ENCODE measurements at regions not wholly inside any gene's neighbourhood (a gene's known extent, or its start where the extent isn't known, plus 50 kb on each side); places are given as distances from the start of the nearest gene placed in this dataset.
"Not testable (repeated sequence)": the region's sequence is repeated elsewhere in the genome, so short reads cannot be mapped to it uniquely, and the experiment has no call there.

DNA sequence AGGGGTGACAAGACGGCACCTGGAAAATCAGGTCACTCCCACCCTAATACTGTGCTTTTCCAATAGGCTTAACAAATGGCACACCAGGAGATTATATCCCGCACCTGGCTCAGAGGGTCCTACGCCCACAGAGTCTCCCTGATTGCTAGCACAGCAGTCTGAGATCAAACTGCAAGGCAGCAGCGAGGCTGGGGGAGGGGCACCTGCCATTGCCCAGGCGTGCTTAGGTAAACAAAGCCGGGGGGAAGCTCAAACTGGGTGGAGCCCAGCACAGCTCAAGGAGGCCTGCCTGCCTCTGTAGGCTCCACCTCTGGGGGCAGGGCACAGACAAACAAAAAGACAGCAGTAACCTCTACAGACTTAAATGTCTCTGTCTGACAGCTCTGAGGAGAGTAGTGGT lies 87.4 kb upstream of the PCED1B start:
- DNase-seq, H3K36me3 Mint-ChIP-seq, H3K27ac Mint-ChIP-seq, H3K4me3 Mint-ChIP-seq, H3K4me1 Mint-ChIP-seq: not testable (repeated sequence)
- H3K9me3 Mint-ChIP-seq, result peaks cover 4 to 23% (median 9%) of the 10 kb centered on the region in 6 donors
- H3K27me3 Mint-ChIP-seq (ENCODE audit: low read depth in 3 of 3), result peaks cover 0 to 19% (median 4%) of the 10 kb centered on the region in 3 donors

DNA sequence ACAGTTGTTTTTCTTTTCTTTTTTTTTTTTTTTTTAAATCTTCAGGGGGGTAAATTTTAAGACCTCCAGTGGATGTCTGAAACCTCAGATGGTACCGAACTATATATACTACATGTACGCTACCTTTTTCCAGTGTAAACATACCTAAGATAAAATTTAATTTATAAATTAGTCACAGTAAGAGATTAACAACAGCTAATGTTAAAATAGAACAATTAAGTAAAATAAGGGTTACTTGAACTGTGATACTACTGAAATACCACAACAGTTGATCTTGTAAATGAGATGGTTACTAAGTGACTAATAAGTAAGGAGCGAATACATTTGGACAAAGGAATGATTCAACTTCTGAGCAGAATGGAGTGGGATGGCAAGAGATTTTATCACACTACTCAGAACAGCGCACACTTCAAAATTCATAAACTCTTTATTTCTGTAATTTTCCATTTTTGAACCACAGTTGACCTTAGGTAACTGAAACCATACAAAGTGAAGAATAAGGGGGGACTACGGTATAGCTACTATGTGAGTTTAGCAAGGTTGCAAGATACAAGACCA lies 80.5 kb upstream of the PCED1B start:
- Mint-ChIP-seq H3K4me1 (no peaks in the 10 kb centered on the region), H3K4me3 (no peak overlapping the region), H3K27ac (no peak overlapping the region), H3K27me3 (ENCODE audit: low read depth in 3 of 3) (peaks cover 1 to 8% (median 4%) of the 10 kb centered on the region in 3 donors), H3K36me3 (no peaks in the 10 kb centered on the region), H3K9me3 (peaks cover 0 to 5% (median 0%) of the 10 kb centered on the region in 6 donors)
- DNase-seq, result no peak

DNA sequence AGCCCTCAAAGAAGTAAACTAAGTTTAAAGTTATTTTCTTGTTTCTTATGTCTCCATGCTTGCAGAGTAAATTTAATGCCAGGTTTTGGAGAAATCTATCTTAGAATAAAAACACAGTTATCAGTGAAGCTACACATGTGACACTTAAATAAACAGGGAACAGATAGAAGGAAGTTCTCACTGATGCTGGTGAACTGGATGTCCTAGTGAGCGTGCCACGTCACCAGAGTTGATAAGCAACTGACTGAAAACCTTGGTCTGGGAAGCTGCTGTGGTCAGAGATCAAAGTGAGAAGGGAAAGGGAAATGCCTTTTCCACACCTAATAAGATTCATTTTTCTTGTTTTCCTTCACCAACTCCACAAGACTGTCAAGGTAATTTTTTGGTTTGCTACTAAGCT lies 74.8 kb upstream of the PCED1B start:
- Mint-ChIP-seq H3K27me3 (ENCODE audit: low read depth in 3 of 3) (peaks cover 0 to 13% (median 9%) of the 10 kb centered on the region in 3 donors), H3K4me1 (no peaks in the 10 kb centered on the region), H3K9me3 (no peaks in the 10 kb centered on the region), H3K4me3 (no peak overlapping the region), H3K36me3 (no peaks in the 10 kb centered on the region), H3K27ac (no peak overlapping the region)
- DNase-seq, result no peak

DNA sequence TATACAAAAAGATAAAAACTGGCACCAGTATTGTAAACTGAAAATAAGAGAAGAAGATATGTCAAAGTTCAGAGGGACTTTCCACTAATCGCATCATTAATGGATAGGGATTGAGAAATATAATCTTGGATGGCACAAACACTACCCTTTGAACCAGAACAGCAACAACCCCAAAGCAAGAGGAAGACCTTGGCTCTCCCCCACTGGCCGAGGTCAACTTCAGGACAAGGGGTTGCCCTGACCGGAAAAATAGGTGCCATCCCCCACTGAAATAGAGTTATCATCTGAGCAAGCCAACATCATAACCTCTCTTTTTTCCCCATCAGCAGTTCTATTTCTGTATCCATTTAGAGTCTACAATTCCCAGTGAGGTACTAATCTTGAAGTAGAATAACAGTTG lies 72.4 kb upstream of the PCED1B start:
- Mint-ChIP-seq H3K9me3 (peaks cover 0 to 2% (median 0%) of the 10 kb centered on the region in 6 donors), H3K27ac (no peak overlapping the region), H3K27me3 (ENCODE audit: low read depth in 3 of 3) (peaks cover 6 to 12% (median 9%) of the 10 kb centered on the region in 3 donors), H3K4me3 (no peak overlapping the region), H3K4me1 (no peaks in the 10 kb centered on the region), H3K36me3 (no peaks in the 10 kb centered on the region)
- no peak for DNase-seq

DNA sequence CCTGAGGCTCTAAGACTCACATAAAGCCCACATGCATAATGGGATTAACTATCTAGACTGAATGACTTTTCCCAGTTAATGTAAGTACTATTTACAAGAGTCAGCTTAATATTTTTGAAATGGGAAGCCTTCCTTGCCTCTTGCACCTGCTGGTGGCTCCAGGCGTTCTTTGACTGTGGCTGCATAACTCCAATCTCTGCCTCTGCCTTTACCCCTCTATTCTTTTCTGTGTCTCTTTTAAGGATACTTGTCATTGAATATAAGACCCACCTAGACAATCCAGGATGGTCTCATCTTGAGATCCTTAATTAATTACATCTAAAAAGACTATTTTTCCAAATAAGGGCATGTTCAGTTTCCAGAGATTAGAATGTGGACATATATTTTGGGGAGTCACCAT lies 66.9 kb upstream of the PCED1B start:
- no peaks in the 10 kb centered on the region for H3K4me1 Mint-ChIP-seq
- peaks cover 7 to 8% (median 8%) of the 10 kb centered on the region in 3 donors for H3K27me3 Mint-ChIP-seq (ENCODE audit: low read depth in 3 of 3)

DNA sequence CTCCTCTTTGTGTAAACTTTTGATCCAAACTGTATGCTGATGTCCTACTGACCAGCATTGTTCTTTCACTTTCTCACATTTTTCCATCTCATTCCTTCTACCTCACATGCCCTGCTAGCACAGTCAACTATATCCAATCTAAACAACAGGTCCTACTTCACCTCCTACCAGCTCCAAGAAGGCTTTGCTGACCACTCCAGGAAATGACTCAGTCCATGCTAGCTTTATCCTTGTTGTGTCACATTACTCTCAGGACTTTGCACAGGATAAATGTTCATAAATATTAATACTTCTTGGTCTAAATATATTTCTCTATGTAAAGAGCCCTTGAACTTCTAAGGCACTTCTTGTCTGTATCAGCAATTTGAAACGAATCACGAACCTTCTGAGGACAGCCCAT lies 64.9 kb upstream of the PCED1B start:
- H3K27ac Mint-ChIP-seq, result peak overlapping the region in 1 of 6 donors; percentile 35
- no peaks in the 10 kb centered on the region for H3K36me3 Mint-ChIP-seq
- peaks cover 7 to 9% (median 8%) of the 10 kb centered on the region in 3 donors for H3K27me3 Mint-ChIP-seq (ENCODE audit: low read depth in 3 of 3)
- H3K4me3 Mint-ChIP-seq, result no peak overlapping the region
- H3K9me3 Mint-ChIP-seq, result peaks cover 0 to 2% (median 0%) of the 10 kb centered on the region in 6 donors
- H3K4me1 Mint-ChIP-seq, result no peaks in the 10 kb centered on the region
- no peak for DNase-seq

More for the DNA sequence above, 66.9 kb upstream of the PCED1B start:
- no peak for DNase-seq
- Mint-ChIP-seq H3K36me3 (no peaks in the 10 kb centered on the region), H3K27ac (no peak overlapping the region), H3K9me3 (peaks cover 0 to 2% (median 0%) of the 10 kb centered on the region in 6 donors), H3K4me3 (no peak overlapping the region)

DNA sequence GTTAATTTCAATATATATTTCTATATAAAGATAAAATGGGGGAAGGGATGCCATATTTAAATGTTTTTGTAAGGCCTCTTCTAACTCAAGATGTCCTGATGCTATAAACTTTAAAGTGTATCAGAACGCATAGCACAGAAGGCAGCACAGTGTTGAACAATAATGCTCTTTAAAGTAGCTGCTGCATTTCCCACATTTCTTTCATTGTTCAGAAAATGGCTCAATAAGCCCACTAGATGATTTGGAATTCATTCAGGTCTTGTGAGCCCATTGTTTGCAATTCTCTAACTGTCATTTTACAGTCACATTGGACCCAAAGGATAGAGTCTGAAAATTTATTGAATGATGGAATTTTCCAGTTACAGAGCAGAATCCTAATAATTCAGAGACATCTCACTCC lies 64.0 kb upstream of the PCED1B start:
- no peak overlapping the region for H3K27ac Mint-ChIP-seq
- no peaks in the 10 kb centered on the region for H3K36me3 Mint-ChIP-seq
- no peaks in the 10 kb centered on the region for H3K4me1 Mint-ChIP-seq
- no peak for DNase-seq
- H3K4me3 Mint-ChIP-seq, result no peak overlapping the region
- H3K9me3 Mint-ChIP-seq, result peaks cover 0 to 2% (median 0%) of the 10 kb centered on the region in 6 donors
- H3K27me3 Mint-ChIP-seq (ENCODE audit: low read depth in 3 of 3), result peaks cover 5 to 11% (median 7%) of the 10 kb centered on the region in 3 donors

DNA sequence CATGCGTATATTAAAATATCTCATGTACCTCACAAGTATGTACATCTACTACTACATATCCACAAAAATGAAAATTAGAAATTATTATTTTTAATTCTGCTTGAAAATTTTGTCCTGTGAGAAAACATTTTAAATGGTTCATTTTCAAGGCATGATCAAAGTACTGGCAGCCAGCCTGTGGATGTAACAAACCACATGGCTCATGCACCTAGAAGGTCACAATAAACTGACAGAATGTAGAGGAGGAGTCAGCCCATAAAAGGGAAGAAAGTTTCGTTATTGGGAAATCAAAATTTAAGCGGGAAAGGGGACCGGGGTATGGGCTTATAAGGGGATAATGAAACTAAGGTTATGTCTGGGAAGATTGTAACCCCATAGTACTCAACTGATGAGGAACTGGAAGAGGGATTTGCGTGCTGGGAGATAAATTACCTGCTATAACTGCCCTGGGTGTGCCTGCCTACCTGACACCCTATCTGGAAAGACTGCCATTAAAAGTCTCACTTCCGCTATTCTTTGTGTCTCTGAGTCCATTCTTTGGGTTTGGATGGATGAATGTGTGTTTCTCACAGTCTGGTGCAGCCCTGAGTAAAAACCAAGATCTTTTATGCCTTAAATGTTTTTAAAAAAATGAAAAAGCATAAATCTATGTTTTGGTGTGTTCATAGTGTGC lies 62.2 kb upstream of the PCED1B start:
- Mint-ChIP-seq H3K27me3 (ENCODE audit: low read depth in 3 of 3) (peaks cover 2 to 14% (median 3%) of the 10 kb centered on the region in 3 donors), H3K9me3 (no peaks in the 10 kb centered on the region), H3K27ac (no peak overlapping the region), H3K4me3 (no peak overlapping the region), H3K36me3 (no peaks in the 10 kb centered on the region), H3K4me1 (no peaks in the 10 kb centered on the region)
- DNase-seq, result no peak

DNA sequence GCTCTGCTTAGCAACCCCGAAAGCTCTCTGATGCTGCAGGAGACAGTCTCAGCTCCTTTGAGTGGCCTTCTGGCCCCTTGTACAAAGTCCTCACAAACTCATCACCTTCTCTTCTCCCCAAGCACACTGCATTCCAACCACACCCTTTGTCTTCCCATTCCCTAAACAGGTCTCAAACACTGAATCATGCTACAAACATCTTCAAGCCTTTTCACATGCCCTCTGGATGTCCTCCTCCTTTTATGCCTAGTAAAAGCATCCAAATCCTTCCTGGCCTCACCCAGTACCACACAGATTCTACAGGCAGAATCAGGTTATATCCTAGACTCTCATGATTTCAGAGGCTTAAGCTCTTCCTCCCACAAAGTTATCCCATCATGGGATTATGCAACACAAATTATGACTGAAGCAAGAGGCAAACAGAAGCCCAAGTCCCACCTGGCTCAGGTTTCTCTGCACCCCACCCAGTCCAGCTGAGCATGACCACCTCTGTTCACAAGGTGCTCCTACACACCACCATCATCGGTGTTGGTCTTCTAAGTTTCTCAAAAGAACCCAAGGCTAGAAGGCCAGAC lies 61.4 kb upstream of the PCED1B start:
- H3K36me3 Mint-ChIP-seq, result no peaks in the 10 kb centered on the region
- H3K4me1 Mint-ChIP-seq, result no peaks in the 10 kb centered on the region
- no peaks in the 10 kb centered on the region for H3K9me3 Mint-ChIP-seq
- no peak overlapping the region for H3K27ac Mint-ChIP-seq
- H3K27me3 Mint-ChIP-seq (ENCODE audit: low read depth in 3 of 3), result peaks cover 2 to 14% (median 4%) of the 10 kb centered on the region in 3 donors
- no peak for DNase-seq
- H3K4me3 Mint-ChIP-seq, result no peak overlapping the region

DNA sequence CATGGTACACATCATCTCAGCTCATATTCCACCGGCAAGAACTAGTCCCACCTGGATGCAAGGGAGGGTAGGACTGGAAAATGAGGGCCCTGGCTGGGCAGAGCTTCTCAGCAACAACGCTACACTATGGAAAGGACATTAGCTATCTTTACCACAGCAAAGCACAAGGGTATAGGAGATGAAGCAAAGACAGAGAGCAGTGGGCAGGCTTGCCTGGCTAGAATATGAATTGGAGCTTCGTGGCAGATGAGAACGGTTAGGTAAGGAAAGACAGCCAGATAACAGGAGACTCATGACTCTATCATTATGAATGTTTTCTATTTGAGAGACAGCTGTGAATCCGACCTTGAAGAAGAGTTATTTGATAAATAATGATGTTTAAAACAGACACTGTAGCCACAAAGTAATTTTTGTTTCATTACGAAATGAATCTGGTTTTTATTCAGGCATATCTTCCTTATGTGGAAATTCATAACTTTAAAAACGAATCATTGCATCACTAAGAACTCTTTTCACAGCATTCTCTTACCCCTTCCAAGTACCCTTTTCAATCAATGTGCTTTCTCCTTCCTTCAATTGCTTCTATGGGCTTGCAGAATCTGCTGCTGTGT lies 59.1 kb upstream of the PCED1B start:
- H3K36me3 Mint-ChIP-seq, result no peaks in the 10 kb centered on the region
- no peak overlapping the region for H3K4me3 Mint-ChIP-seq

DNA sequence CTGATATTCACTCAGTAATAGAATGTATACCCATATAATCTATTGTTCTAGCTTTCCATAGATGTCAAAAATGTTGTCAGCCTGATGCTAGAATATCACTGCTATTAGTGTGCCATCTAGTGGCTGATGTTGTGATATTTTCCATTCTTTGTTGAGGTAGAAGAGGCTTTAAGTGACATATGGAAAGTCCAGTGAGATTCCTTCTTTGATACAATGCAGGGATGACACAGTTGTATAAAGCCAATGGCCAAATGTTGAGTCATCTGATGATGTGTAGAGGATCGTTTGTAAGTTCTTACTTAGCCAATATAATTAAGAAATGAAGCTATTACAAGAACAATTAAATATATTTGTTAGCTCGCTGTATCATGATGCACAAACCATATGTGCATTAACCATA lies 58.1 kb upstream of the PCED1B start:
- Mint-ChIP-seq H3K36me3 (no peaks in the 10 kb centered on the region), H3K9me3 (no peaks in the 10 kb centered on the region), H3K4me3 (no peak overlapping the region), H3K4me1 (no peaks in the 10 kb centered on the region), H3K27ac (no peak overlapping the region), H3K27me3 (ENCODE audit: low read depth in 3 of 3) (peaks cover 2 to 18% (median 4%) of the 10 kb centered on the region in 3 donors)
- DNase-seq, result peak; percentile 32 to 48 (median 47)

More for the DNA sequence above, 59.1 kb upstream of the PCED1B start:
- Mint-ChIP-seq H3K9me3 (no peaks in the 10 kb centered on the region), H3K27ac (no peak overlapping the region), H3K27me3 (ENCODE audit: low read depth in 3 of 3) (peaks cover 2 to 14% (median 4%) of the 10 kb centered on the region in 3 donors), H3K4me1 (no peaks in the 10 kb centered on the region)
- no peak for DNase-seq

DNA sequence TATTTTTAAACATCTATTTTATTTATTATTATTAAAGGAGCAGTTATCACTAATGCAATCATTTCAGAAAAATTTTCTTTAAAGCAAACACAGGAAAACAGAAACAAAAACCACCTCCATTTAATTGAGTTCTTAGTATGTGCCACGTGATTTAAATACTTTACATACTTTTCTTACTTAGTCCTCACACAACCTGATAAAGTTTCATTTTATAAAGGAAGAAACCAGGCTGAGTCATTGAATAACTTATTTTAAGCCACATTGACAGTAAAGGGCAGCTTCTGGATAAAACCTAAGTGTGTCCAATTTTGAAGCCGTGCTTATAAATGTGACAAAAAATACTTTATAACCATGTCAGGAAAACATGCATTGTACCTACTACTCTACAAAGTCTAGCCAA lies 57.1 kb upstream of the PCED1B start:
- DNase-seq, result no peak
- no peak overlapping the region for H3K4me3 Mint-ChIP-seq
- peaks cover 4 to 18% (median 5%) of the 10 kb centered on the region in 3 donors for H3K27me3 Mint-ChIP-seq (ENCODE audit: low read depth in 3 of 3)
- no peak overlapping the region for H3K27ac Mint-ChIP-seq
- no peaks in the 10 kb centered on the region for H3K36me3 Mint-ChIP-seq
- no peaks in the 10 kb centered on the region for H3K4me1 Mint-ChIP-seq
- H3K9me3 Mint-ChIP-seq, result no peaks in the 10 kb centered on the region

DNA sequence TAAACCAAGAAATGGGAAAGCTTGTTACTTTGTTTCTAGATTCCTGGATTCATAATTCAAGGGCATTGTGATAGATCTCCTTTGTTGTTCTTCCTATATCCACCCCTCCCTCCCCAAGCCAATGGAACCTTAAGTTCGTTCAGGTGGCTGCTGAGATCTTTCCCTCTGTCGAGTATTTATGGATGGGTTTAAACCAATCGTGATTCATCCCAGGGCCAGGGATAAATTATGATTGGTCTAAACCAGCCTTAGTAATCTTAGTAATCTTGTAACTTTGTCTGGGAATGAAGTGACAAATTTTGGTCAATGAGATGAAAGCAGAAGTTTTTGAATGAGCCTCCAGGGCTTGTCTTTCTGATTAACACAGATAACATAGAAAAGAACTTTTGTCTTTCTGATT lies 56.1 kb upstream of the PCED1B start:
- H3K9me3 Mint-ChIP-seq, result no peaks in the 10 kb centered on the region
- H3K4me3 Mint-ChIP-seq, result no peak overlapping the region
- no peak for DNase-seq
- no peaks in the 10 kb centered on the region for H3K36me3 Mint-ChIP-seq
- H3K27ac Mint-ChIP-seq, result no peak overlapping the region
- H3K4me1 Mint-ChIP-seq, result no peaks in the 10 kb centered on the region
- H3K27me3 Mint-ChIP-seq (ENCODE audit: low read depth in 3 of 3), result peaks cover 3 to 13% (median 4%) of the 10 kb centered on the region in 3 donors

DNA sequence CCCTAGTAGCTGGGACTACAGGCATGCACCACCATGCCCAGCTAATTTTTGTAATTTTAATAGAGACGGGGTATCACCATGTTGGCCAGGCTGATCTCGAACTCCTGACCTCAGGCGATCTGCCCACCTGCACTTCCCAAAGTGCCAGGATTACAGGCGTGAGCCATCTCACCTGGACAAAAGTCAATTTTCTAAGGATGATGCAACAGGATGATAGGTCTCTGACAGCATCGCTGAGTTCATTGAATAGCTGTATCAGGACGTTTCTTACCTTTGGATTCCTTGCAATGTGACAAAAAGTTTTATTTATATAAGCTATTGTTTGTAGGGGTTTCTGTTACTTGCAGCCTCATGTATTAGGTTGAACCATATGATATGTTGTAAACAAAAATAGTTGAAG lies 55.5 kb upstream of the PCED1B start:
- H3K9me3 Mint-ChIP-seq, result no peaks in the 10 kb centered on the region
- H3K27me3 Mint-ChIP-seq (ENCODE audit: low read depth in 3 of 3), result peaks cover 3 to 15% (median 4%) of the 10 kb centered on the region in 3 donors
- no peaks in the 10 kb centered on the region for H3K4me1 Mint-ChIP-seq
- no peak for DNase-seq
- H3K27ac Mint-ChIP-seq, result no peak overlapping the region
- no peak overlapping the region for H3K4me3 Mint-ChIP-seq
- no peaks in the 10 kb centered on the region for H3K36me3 Mint-ChIP-seq

Data from immature natural killer cell (primary cell).